ENCODE measurements at regions not wholly inside any gene's neighbourhood (a gene's known extent, or its start where the extent isn't known, plus 50 kb on each side); places are given as distances from the start of the nearest gene placed in this dataset.

- ChIA-PET CTCF (no interaction called here), POLR2A (ENCODE audit: low non-redundant PET) (no interaction called here)
- no peaks in the 10 kb centered on the region for H3K27me3 ChIP-seq (replicated peaks; ENCODE audit: insufficient read depth, low read depth, low read length, poor library complexity)
- TF ChIP-seq EZH2 (IDR thresholded peaks at IDR 0.05; ENCODE audit: borderline replicate concordance, low read depth, low read length, poor library complexity, severe bottlenecking): no peak
- no peak for TF ChIP-seq CTCF (conservative IDR thresholded peaks at IDR 0.05; ENCODE audit: low read depth, low read length)
- intact Hi-C loops (cut with micrococcal nuclease; ENCODE audit: unreplicated experiment): no loop called here
- H3K36me3 ChIP-seq (ENCODE audit: insufficient read depth, low read length, poor library complexity, severe bottlenecking): no peaks in the 10 kb centered on the region
- H3K27ac ChIP-seq (ENCODE audit: low read depth, low read length, poor library complexity, severe bottlenecking): no peak overlapping the region
- H3K9me3 ChIP-seq (ENCODE audit: low read depth, low read length, poor library complexity, severe bottlenecking): peaks cover 3% of the 10 kb centered on the region
- peaks cover 17% of the 10 kb centered on the region for H3K4me1 ChIP-seq (ENCODE audit: insufficient read depth, low read length, poor library complexity, severe bottlenecking)
- H3K4me3 ChIP-seq (ENCODE audit: low read depth, low read length, poor library complexity, severe bottlenecking): no peak overlapping the region
- no peak for DNase-seq (ENCODE audit: low spot score)
- BruUV-seq (replicated peaks): no TSS peak
Measured at GRCh38 chr7:12772768-12773167, 85.3 kb downstream of the ARL4A start.

- DNase-seq (ENCODE audit: low spot score): no peak
- Histone ChIP-seq H3K4me1 (ENCODE audit: insufficient read depth, low read length, poor library complexity, severe bottlenecking) (no peaks in the 10 kb centered on the region), H3K27me3 (replicated peaks; ENCODE audit: insufficient read depth, low read depth, low read length, poor library complexity) (no peaks in the 10 kb centered on the region), H3K4me3 (ENCODE audit: low read depth, low read length, poor library complexity, severe bottlenecking) (no peak overlapping the region), H3K36me3 (ENCODE audit: insufficient read depth, low read length, poor library complexity, severe bottlenecking) (no peaks in the 10 kb centered on the region), H3K9me3 (ENCODE audit: low read depth, low read length, poor library complexity, severe bottlenecking) (peaks cover 3% of the 10 kb centered on the region), H3K27ac (ENCODE audit: low read depth, low read length, poor library complexity, severe bottlenecking) (no peak overlapping the region)
- intact Hi-C loops (cut with micrococcal nuclease; ENCODE audit: unreplicated experiment): no loop called here
- BruUV-seq (replicated peaks): no TSS peak
- TF ChIP-seq CTCF (conservative IDR thresholded peaks at IDR 0.05; ENCODE audit: low read depth, low read length) (no peak), EZH2 (IDR thresholded peaks at IDR 0.05; ENCODE audit: borderline replicate concordance, low read depth, low read length, poor library complexity, severe bottlenecking) (no peak)
- CTCF ChIA-PET: no interaction called here
- POLR2A ChIA-PET (ENCODE audit: low non-redundant PET): no interaction called here
Measured at GRCh38 chr7:12777257-12777656, 89.8 kb downstream of the ARL4A start.

- intact Hi-C loops (cut with micrococcal nuclease; ENCODE audit: unreplicated experiment): no loop called here
Measured at GRCh38 chr7:12779947-12780346, 92.5 kb downstream of the ARL4A start.

More at GRCh38 chr7:12779947-12780346, 92.5 kb downstream of the ARL4A start:
- CTCF ChIA-PET: no interaction called here
- POLR2A ChIA-PET (ENCODE audit: low non-redundant PET): no interaction called here
- H3K27ac ChIP-seq (ENCODE audit: low read depth, low read length, poor library complexity, severe bottlenecking): no peak overlapping the region
- H3K4me1 ChIP-seq (ENCODE audit: insufficient read depth, low read length, poor library complexity, severe bottlenecking): no peaks in the 10 kb centered on the region
- no TSS peak for BruUV-seq (replicated peaks)
- no peaks in the 10 kb centered on the region for H3K27me3 ChIP-seq (replicated peaks; ENCODE audit: insufficient read depth, low read depth, low read length, poor library complexity)
- H3K4me3 ChIP-seq (ENCODE audit: low read depth, low read length, poor library complexity, severe bottlenecking): no peak overlapping the region
- TF ChIP-seq CTCF (conservative IDR thresholded peaks at IDR 0.05; ENCODE audit: low read depth, low read length) (no peak), EZH2 (IDR thresholded peaks at IDR 0.05; ENCODE audit: borderline replicate concordance, low read depth, low read length, poor library complexity, severe bottlenecking) (no peak)
- H3K36me3 ChIP-seq (ENCODE audit: insufficient read depth, low read length, poor library complexity, severe bottlenecking): no peaks in the 10 kb centered on the region
- DNase-seq (ENCODE audit: low spot score): no peak
- H3K9me3 ChIP-seq (ENCODE audit: low read depth, low read length, poor library complexity, severe bottlenecking): no peaks in the 10 kb centered on the region
